Testis (tissue), 2 donors: ENCODE measurements at regions not wholly inside any gene's neighbourhood (a gene's known extent, or its start where the extent isn't known, plus 50 kb on each side); places are given as distances from the start of the nearest gene placed in this dataset.

ENCODE experiments used
- CTCF ChIP-seq, 3 experiments: fragments of 450-650 bp in 2 of 3; fragments of 200-600 bp in 1 of 3; sonication (generic) in 1 of 3; IDR thresholded peaks; one replicate each; pipeline ENCODE4 v1.5.1; 2016 to 2019; ENCODE audit warnings: antibody characterized with exemption in 3 of 3, mild to moderate bottlenecking in 2 of 3, moderate library complexity in 1 of 3
- POLR2A ChIP-seq: fragments of 450-650 bp; IDR thresholded peaks from one replicate; pipeline ENCODE4 v1.6.1; 2017; ENCODE audit warnings: antibody characterized with exemption, mild to moderate bottlenecking, moderate library complexity

- TF ChIP-seq CTCF (IDR thresholded peaks at IDR 0.05) (no peak), POLR2A (no peak)
These were observed 67.5 kb upstream of the AKAP13 start for GRCh38 chr15:85312929-85313331.
